HepG2 (cell line): ENCODE measurements at regions not wholly inside any gene's neighbourhood (a gene's known extent, or its start where the extent isn't known, plus 50 kb on each side); places are given as distances from the start of the nearest gene placed in this dataset.

Experiments
- EZH2 ChIP-seq: conservative IDR thresholded peaks from 2 replicates; pipeline ENCODE4 v1.6.1; 2012; ENCODE audit warnings: mild to moderate bottlenecking, low read depth, low read length, moderate library complexity
- MTA3 ChIP-seq: sonication (generic); formaldehyde crosslinking; IDR thresholded peaks from 2 replicates; pipeline ENCODE4 v1.4.0; 2020; ENCODE audit warnings: missing genetic modification reagents

DNA sequence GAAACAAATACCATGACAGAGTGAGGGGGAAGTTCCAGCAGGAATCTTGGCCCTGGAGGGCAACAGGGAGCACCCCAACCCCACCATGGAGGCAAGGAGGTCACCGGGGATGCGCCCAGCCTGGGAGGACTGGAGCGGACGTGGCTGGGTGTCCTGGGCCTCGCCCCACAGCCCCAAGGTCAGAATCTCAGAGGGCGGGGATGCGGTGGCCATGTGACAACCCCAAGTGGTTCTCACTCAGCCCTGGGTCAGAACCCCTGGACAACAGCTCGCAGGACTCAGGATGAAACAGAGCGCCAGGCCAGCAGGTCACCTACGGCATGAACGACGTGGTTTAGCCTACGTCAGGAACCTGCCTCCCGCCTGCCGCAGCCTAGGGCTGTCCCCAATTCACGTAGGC is 64.0 kb upstream of the ZNF354A start:
- TF ChIP-seq EZH2 (no peak), MTA3 (CRISPR knock-in tag) (no peak)
